Gastroesophageal sphincter (tissue), 3 donors: ENCODE measurements at regions not wholly inside any gene's neighbourhood (a gene's known extent, or its start where the extent isn't known, plus 50 kb on each side); places are given as distances from the start of the nearest gene placed in this dataset.

Source experiments
- CTCF ChIP-seq, 4 experiments: fragments of 200-600 bp in 2 of 4; fragments of 450-650 bp in 2 of 4; sonication (generic) in 1 of 4; IDR thresholded peaks; one replicate each; pipeline ENCODE4 v1.5.1; 2017 to 2019; ENCODE audit warnings: antibody characterized with exemption in 4 of 4, mild to moderate bottlenecking in 2 of 4, moderate library complexity in 2 of 4
- POLR2A ChIP-seq, 2 donors: fragments of 450-650 bp; IDR thresholded peaks; one replicate each; pipeline ENCODE4 v1.6.1; 2017; ENCODE audit warnings: antibody characterized with exemption in 2 of 2, mild to moderate bottlenecking in 2 of 2, moderate library complexity in 1 of 2
- POLR2AphosphoS5 ChIP-seq: sonication (generic); formaldehyde crosslinking; IDR thresholded peaks from one replicate; pipeline ENCODE4 v1.6.1; 2017; ENCODE audit warnings: antibody characterized with exemption

- TF ChIP-seq CTCF (IDR thresholded peaks at IDR 0.05) (no peak), POLR2A (IDR thresholded peaks at IDR 0.05) (no peak), POLR2AphosphoS5 (no peak)
These were observed 80.8 kb upstream of the PRSS1 start for GRCh38 chr7:142668495-142668894.
